ENCODE measurements at regions not wholly inside any gene's neighbourhood (a gene's known extent, or its start where the extent isn't known, plus 50 kb on each side); places are given as distances from the start of the nearest gene placed in this dataset.

GRCh38 chr2:123040506-123040905 is 984.6 kb upstream of the CNTNAP5 start:
- no peak for TF ChIP-seq CTCF (IDR thresholded peaks at IDR 0.05)
- no peak for DNase-seq (ENCODE audit: low spot score)
- no peaks in the 10 kb centered on the region for H3K27me3 Mint-ChIP-seq (ENCODE audit: low read depth)
- no peak overlapping the region for H3K4me3 Mint-ChIP-seq (ENCODE audit: unreplicated experiment)
- no peaks in the 10 kb centered on the region for H3K4me1 Mint-ChIP-seq (ENCODE audit: low read depth)
- H3K27ac Mint-ChIP-seq (ENCODE audit: unreplicated experiment): no peak overlapping the region
- H3K9me3 Mint-ChIP-seq (ENCODE audit: low read depth): peaks cover 12% of the 10 kb centered on the region
- no peaks in the 10 kb centered on the region for H3K36me3 Mint-ChIP-seq (ENCODE audit: low read depth)

GRCh38 chr2:123043458-123043857 is 981.6 kb upstream of the CNTNAP5 start:
- Mint-ChIP-seq H3K4me1 (ENCODE audit: low read depth) (no peaks in the 10 kb centered on the region), H3K4me3 (ENCODE audit: unreplicated experiment) (no peak overlapping the region), H3K27ac (ENCODE audit: unreplicated experiment) (no peak overlapping the region), H3K36me3 (ENCODE audit: low read depth) (no peaks in the 10 kb centered on the region), H3K9me3 (ENCODE audit: low read depth) (peaks cover 3% of the 10 kb centered on the region), H3K27me3 (ENCODE audit: low read depth) (no peaks in the 10 kb centered on the region)
- DNase-seq (ENCODE audit: low spot score): no peak
- no peak for TF ChIP-seq CTCF (IDR thresholded peaks at IDR 0.05)

- Mint-ChIP-seq H3K27me3 (ENCODE audit: low read depth) (no peaks in the 10 kb centered on the region), H3K4me1 (ENCODE audit: low read depth) (no peaks in the 10 kb centered on the region), H3K36me3 (ENCODE audit: low read depth) (no peaks in the 10 kb centered on the region), H3K9me3 (ENCODE audit: low read depth) (peaks cover 3% of the 10 kb centered on the region), H3K27ac (ENCODE audit: unreplicated experiment) (no peak overlapping the region), H3K4me3 (ENCODE audit: unreplicated experiment) (no peak overlapping the region)
- TF ChIP-seq CTCF (IDR thresholded peaks at IDR 0.05): no peak
- no peak for DNase-seq (ENCODE audit: low spot score)
Measured at GRCh38 chr2:123045713-123046112, 979.4 kb upstream of the CNTNAP5 start.

- Mint-ChIP-seq H3K27me3 (ENCODE audit: low read depth) (no peaks in the 10 kb centered on the region), H3K4me1 (ENCODE audit: low read depth) (peaks cover 2% of the 10 kb centered on the region), H3K4me3 (ENCODE audit: unreplicated experiment) (no peak overlapping the region), H3K36me3 (ENCODE audit: low read depth) (no peaks in the 10 kb centered on the region), H3K9me3 (ENCODE audit: low read depth) (no peaks in the 10 kb centered on the region), H3K27ac (ENCODE audit: unreplicated experiment) (no peak overlapping the region)
- no peak for DNase-seq (ENCODE audit: low spot score)
- no peak for TF ChIP-seq CTCF (IDR thresholded peaks at IDR 0.05)
Measured at GRCh38 chr2:123047186-123047585, 977.9 kb upstream of the CNTNAP5 start.

- no peaks in the 10 kb centered on the region for H3K27me3 Mint-ChIP-seq (ENCODE audit: low read depth)
- H3K4me1 Mint-ChIP-seq (ENCODE audit: low read depth): peaks cover 2% of the 10 kb centered on the region
- no peak overlapping the region for H3K27ac Mint-ChIP-seq (ENCODE audit: unreplicated experiment)
- H3K36me3 Mint-ChIP-seq (ENCODE audit: low read depth): no peaks in the 10 kb centered on the region
- no peak overlapping the region for H3K4me3 Mint-ChIP-seq (ENCODE audit: unreplicated experiment)
- TF ChIP-seq CTCF (IDR thresholded peaks at IDR 0.05): no peak
- H3K9me3 Mint-ChIP-seq (ENCODE audit: low read depth): peaks cover 1% of the 10 kb centered on the region
- no peak for DNase-seq (ENCODE audit: low spot score)
Measured at GRCh38 chr2:123051136-123051535, 974.0 kb upstream of the CNTNAP5 start.

All from chondrocyte (in vitro differentiated cells).